SK-N-DZ (cell line): ENCODE measurements at regions not wholly inside any gene's neighbourhood (a gene's known extent, or its start where the extent isn't known, plus 50 kb on each side); places are given as distances from the start of the nearest gene placed in this dataset.
"Not testable (repeated sequence)": the region's sequence is repeated elsewhere in the genome, so short reads cannot be mapped to it uniquely, and the experiment has no call there.

Source experiments
- DNase-seq: peaks from one replicate; pipeline ENCODE4 v3.0.0-alpha.2; 2015; ENCODE audit warnings: low spot score

DNA sequence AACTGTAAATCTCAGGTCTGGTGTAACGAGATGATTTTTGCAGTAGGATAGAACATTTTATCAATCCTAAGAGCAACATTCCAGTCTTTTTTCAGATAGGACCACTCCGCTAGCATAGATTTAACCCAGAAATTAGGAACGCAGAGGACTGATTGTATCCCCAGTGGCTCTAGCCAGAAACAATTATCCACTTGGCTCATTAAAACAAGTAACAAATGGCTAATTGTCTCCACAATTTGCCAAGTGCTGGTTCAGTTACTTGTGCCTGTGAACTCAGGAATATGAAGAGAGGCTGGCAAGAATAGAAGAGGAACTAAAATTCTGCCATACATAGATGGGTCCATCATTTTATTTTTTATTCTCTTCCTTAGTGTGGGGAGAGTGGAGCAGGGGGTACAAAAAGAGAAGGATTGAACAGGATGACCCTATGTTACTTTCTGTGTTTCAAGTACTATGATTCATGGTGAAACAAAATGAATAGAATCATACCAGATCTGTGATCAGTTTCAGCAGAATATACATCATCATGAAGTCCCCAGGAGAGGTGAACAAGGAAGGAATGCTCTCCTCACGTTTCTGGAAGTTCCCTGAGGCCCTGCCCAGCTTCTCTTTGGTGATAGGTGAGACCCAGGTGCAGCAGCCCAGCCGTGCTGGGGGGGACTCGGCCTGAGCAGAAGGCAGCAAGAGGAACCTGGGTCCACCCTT lies 121.6 kb downstream of the ARL4C start:
- DNase-seq: no peak

DNA sequence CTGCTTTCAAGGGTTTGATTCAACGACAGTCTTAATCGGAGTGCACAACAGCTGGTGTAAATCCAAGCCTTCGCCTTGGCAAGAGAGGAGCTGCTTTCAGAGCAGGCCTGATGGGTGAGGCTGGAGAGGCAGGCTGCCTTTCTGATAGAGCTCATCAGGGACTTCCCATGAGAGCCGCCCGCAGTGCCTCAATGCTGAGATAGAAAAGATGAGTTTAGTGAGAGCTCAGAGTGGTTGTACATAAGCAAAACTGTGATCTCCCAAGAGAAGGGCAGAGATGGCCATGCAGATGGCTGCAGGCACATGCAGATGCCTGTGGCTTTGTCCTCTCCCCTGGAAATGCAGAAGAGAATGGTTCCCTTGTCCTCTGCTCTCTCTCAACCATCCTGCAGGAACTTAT lies 122.1 kb downstream of the ARL4C start:
- DNase-seq: no peak

DNA sequence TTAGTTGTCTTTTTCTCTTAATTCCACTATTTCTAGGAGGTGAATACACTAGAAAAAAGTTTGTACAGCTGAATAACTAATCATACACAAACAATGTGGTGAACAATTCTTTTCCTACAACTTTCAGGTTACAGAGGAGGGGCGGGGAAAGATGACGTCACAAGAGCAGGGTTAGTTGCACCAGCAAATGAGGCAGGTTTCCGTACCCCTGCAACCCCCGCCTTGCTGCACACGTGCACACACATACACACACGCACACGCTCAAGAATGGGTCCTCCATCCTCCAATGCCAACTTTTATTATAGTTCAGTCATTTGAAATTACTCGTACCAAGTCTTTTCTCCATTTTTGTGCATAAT lies 122.8 kb downstream of the ARL4C start:
- no peak for DNase-seq

DNA sequence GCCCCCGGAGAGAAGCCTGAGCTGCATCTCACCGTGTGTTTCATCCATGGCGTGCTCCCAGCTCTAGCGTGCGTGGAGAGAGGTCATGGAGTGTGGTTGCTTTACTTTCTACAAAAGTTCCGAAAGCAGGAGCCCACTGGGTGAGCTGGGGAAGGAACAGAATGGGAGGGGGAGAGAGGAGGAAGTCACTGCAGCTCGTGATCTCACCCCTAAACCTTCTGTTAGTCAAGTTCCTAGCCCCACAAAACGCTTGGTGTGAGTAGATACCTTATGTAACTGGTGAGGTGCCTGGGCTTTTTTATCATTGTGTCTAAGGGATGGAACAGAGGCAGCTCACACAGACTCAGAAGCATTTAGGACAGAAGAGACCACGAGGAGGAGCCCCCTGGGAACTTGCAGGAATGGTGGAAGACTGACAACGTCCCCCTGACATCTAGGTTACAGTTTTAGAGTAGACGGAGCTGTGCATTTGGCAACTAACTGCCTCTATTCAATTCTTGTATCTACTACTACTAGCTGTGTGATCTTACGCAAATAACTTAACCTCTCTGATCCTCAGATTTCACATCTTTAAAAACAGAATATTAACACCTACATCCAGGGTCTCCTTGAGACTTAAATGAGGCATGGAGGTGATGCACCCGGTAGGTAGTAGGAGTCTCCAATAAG lies 123.3 kb downstream of the ARL4C start:
- DNase-seq: no peak

DNA sequence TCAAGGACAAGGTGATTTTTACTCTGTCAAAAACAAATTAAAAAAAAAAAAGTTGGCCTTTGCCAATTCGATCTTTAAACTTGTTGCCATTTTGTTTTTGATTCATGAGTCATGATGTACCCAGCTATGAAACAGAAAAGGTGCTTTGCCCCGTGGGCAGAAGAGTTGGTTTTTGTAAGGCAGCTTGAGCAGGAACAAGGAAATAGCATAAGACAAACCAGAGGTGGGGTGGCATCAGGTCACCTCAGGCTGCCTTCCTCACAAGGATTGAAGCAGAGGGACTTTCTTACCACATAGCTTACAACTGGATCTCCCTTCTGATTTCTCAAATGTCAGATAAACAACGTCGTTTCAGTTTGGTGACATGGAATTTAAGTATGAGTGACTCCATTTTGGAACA lies 123.8 kb downstream of the ARL4C start:
- DNase-seq: no peak

DNA sequence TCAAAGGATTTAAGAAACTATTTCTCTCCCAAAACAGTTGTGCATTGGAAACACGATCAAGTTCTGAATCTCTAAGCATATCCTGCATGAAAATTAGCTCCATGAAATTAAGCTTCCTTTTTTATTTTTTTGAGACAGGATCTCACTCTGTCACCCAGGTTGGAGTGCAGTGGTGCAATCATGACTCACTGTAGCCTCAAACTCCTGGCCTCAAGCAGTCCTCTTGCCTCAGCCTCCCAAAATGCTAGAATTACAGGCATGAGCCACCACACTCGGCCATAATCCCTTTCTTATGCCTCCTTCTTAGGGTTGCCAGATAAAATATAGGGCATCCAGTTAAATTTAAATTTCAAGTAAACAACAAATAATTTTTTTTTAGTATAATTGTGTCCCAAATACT lies 124.4 kb downstream of the ARL4C start:
- no peak for DNase-seq

DNA sequence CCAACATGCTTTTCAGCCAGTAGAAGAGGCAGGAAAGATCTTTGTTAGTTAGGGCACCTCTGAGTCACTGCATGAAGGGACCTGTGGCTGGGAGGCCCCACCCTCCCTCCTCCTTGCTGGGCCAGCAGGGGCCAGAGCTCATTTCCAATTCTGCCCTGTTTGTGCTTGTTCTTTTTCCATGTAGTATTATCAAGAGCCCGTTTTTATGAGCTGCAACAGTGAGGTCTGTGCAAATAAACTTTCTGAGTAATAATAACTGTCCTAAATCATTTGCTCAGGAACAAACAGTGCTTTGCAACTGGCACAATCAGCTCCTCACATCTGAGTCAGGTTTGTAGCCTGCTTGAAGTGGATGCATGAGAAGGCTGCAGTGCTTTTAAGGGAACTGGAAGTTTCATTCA lies 128.0 kb downstream of the ARL4C start:
- no peak for DNase-seq

DNA sequence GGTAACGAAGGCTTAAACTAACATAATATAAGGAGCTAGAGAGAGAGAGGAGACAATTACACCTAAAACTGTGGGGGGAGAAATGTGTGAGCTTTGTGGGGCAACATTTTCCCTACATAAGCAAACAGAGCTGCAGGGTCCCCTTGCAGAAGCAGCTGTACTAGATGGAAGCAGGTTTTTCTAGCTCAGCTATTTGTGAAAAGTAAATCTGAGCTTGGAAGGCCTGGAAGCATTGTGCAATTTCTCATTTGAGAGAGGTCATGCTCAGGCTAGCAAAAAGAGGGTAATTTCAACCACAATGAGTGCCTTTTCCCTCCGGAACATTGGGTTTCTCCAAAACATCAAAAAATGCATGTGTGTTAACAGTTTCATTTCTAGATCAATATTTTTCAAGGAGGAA lies 130.0 kb downstream of the ARL4C start:
- DNase-seq: no peak

DNA sequence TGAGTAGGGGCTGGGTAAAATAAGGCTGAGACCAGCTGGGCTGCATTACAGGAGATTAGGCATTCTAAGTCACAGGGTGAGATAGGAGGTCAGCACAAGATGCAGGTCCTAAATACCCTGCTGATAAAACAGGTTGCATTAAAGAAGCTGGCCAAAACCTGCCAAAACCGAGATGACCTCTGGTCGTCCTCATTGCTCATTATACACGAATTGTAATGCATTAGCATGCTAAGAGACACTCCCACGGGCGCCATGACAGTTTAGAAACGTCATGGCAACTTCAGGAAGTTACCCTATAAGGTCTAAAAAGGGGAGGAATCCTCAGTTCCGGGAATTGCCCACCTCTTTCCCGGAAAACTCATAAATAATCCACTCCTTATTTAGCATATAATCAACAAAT lies 132.2 kb downstream of the ARL4C start:
- no peak for DNase-seq

DNA sequence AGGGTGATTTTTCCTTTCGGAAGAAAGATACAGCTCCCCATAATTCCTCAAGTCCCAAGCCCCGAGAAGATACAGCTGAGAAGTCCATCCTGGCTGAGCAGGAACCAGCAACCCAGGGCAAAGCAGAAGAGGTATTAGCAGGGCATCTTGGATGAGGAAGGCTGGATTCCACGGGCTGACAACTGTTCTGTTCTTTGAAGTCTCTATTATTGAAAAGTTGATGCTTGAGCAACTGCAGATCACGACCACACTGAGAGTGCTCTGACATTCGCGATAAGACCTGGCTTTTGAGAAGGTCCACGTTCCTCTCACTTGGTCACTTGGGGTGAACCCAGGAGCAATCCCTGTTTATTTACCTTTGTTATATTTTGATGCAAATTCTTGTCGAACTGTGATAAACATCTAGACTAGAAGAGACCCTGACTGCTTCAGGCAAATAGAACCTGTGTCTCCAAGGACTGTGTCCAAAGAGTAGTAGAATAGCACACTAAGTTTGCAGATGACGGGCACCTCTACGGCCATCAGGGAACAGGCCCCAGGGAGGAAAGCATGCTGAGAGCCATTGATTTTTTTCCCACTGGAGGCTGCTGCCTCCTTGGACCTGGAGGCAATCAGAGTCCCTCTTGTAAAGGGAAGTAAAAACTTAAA lies 133.1 kb downstream of the ARL4C start:
- no peak for DNase-seq

DNA sequence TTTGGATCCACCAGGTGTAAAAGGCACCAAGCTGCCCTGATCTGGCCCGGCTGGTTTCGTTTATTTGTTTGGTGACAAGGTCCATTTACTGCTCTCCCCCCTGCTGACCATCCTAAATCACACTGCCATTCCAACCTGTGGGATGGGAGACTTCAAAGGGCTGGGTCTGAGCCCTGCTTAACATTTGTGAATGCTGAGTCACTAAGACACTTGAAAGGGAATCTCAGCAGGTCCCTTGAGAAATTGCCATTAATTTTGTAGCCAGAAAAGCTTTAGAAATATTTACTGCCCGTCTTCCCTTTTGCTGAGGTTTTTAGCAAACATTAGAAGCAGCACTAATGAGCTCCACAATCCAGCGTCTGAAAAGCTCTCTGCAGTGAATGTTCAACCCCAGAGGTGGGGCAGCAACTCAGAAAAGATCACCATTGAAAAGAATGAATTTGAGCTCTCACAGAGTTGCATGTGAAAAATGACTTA lies 133.8 kb downstream of the ARL4C start:
- DNase-seq: no peak

DNA sequence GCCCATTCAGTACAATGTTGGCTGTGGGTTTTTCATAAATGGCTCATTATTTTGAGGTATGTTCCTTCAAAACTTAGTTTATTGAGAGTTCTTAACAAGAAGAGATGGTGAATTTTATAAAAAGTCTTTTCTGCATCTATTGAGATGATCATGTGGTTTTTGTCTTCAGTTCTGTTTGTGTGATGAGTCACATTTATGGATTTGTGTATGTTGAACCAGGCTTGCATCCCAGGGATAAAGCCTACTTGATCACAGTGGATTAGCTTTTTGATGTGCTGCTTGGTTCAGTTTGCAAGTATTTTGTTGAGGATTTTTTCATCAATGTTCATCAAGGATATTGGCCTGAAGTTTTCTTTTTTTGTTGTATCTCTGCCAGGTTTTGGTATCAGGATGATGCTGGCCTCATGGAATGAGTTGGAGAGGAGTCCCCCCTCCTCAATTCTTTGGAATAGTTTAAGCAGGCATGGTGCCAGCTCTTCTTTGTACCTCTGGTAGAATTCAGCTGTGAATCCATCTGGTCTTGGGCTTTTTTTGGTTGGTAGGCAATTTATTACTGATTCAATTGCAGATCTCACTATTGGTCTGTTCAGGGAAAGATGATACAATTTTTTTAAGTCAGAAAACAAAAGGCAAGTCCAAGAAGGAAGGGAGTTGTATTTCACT lies 136.4 kb downstream of the ARL4C start:
- not testable (repeated sequence) for DNase-seq

DNA sequence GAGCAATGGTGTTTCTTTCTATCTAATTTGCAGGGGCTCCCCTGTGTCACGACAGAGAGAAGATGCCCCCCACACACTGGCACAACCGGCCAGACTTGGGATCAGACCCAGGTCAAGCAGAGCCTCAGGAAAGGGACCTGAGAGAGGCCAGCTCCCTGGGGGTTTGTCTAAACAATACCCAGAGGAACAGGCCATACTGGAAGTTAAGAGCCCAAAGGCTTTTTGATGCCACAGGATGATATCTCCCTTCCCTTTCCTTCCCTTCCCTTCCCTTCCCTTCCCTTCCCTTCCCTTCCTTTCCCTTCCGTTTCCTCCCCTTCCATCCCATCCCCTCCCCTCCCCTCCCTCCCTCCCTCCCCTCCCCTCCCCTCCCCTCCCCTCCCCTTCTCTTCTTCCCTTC lies 139.2 kb downstream of the ARL4C start:
- no peak for DNase-seq

DNA sequence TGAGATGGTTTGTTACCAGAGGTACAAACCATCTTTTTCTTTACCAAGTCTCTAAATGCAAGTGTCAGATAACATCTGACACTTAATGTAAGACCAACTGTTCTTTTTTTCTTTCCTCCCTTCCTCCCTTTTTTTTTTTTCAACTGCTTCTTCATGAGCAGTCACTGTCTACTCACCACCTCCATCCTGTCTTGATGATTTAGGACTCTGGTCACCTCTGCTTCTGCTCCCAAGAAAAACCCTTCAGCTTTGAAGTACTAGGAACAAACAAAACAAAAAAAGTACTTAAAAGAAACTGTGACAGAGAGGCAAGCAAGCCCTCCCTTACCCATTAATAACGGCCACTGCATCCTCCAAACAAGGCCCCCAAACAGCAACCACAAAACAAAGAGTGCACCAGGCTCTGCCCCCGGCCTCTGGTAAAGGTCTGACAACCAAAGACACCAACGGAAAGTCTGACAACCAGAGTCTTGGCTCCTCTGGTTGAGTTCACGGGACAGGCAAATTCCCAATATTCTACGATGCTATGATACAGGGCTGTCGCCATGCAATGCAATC lies 141.0 kb downstream of the ARL4C start:
- DNase-seq: no peak

DNA sequence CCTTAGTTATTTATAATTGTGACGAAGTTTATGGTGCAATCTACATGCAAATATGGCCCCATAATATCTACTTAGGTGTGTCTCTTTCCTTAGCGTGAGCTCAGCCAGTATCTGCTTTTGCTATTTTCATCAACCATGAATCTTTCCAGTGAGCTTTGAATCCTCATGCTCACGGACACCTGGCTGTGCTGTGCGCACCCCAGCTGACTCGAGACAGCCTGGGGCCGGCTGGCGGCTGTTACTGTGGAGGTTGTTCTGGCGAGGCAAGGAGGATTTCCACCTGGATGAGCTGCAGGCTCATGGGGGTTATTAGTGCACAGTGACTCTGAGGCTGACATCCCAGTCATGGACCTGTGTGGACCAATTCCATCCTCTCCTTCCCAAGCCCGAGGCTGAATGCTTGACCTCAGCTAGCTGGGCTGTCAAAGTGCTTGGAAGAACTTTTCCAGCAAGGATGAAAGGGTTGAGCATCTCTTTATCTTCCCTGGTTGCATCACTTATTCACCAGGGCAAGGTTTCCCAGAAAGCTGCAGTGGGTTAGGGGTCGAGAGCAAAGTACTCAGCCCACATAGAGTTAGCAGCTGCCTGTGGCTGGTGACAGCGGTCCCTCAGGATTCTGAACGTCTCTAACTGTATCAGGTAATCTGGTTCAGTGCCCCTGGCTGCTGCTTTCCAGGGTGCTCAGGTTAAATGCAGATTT lies 141.7 kb downstream of the ARL4C start:
- no peak for DNase-seq

DNA sequence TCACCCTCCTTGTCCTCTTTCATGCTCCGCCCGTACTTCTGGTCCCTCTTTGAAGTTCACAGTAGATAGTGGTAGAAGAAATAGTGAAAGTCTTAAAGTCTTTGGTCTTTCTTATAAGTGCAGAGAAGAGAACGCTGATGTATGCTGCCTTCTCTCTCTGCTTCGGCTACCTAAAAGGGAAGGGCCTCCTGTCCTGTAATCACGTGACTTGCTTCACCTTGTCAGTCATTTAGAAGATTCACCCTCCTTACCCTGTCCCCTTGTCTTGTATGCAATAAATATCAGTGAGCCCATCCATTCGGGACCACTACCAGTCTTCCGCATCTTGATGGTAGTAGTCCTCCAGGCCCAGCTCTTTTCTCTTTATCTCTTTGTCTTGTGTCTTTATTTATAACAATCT lies 144.6 kb downstream of the ARL4C start:
- DNase-seq: no peak

DNA sequence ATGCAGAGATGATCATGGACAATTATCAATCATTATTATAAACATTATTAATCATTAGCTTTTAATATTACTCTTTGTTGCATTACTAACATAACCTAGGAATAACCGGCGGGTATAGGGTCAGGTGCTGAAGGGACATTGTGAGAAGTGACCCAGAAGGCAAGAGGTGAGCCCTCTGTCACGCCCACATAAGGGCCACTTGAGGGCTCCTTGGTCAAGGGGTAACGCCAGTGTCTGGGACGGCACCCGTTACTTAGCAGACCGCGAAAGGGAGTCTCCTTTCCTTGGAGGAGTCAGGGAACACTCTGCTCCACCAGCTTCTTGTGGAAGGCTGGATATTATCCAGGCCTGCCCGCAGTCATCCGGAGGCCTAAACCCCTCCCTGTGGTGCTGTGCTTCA lies 145.0 kb downstream of the ARL4C start:
- not testable (repeated sequence) for DNase-seq

DNA sequence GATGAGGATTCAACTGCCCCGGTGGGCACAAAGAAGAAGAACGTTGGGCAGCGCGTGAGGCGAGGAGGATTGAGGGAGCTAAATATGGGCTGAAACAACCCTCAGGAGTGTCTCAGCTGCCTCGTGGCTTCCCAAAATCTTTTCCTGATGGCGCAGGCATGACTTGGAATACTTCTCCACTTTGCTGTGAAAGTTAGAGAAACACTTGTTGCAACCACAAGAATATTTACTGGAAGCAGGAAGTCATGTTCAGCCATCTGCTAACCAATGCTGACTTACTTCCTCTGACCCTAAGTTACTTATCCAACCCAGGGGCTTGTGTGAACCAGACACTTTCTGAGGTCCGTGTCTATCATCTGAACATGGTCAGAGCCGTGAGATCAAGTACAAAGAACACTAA lies 148.8 kb downstream of the ARL4C start:
- DNase-seq: no peak

DNA sequence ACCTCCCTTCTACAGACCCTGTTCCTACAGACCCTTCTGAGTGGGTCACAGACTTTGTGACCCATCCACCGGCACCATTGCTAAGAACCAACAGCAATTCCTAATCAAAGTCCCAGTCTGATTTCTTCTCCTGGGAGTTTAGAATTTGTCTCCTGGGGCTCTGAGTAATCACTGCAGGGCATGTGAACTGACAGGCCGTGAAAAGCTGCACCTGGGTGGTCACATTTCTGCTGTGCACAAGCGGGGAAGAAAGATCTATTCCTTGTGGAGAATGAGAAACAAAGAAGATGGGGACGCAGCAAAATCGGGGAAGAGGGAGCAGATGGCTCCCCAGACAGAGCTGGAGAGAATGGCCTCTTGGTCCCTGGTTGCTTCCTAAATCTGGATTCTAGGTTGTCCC lies 151.0 kb downstream of the ARL4C start:
- DNase-seq: no peak

DNA sequence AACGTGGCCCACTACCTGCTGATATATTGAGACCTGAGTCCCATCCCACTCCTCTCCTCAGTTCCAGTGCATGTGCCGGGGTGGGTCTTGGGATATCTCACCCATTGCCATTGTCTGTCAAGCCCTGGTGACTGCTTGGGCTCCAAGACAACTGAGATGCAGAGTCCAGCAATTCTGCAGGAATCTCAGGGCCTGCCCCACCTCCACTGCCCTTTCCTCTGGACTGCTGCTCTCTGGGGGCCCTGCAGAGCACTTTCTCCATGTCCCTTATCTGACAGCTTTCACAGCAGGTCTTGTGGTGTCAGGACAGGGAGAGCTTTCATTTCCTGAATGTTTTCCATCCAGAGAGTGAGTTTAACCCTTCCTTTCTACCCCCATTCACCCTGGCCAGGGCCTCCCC lies 152.9 kb downstream of the ARL4C start:
- DNase-seq: no peak

DNA sequence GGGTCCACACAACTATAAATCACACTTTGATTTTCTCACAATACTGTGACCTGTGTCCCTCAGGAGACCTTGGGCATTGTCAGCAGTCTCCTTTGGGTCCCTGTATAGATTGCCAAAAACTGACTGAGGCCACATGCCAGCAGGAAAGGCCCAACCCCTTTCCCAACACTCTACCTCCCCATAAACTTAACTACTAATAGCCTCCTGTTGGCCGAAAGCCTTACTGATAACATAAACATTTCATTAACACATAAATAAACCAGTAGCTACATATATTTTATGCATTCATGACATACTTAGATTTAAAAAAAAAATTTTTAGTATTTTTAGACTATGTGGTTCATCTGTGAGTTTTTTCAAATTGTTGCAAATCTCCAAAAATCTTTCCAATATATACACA lies 153.5 kb downstream of the ARL4C start:
- DNase-seq: no peak
